Adrenal gland (tissue), 5 donors: ENCODE measurements at regions not wholly inside any gene's neighbourhood (a gene's known extent, or its start where the extent isn't known, plus 50 kb on each side); places are given as distances from the start of the nearest gene placed in this dataset.

ENCODE experiments used
- POLR2A ChIP-seq, 2 donors: fragments of 450-650 bp; IDR thresholded peaks; one replicate each; pipeline ENCODE4 v1.6.1; 2017; ENCODE audit warnings: antibody characterized with exemption in 2 of 2, mild to moderate bottlenecking in 2 of 2, moderate library complexity in 1 of 2
- TF ChIP-seq, protein P1 (sequence below), 6 experiments: fragments of 450-650 bp in 4 of 6; fragments of 200-600 bp in 2 of 6; sonication (generic) in 1 of 6; IDR thresholded peaks; 1 replicate in 5 of 6; 2 replicates in 1 of 6; pipeline versions ENCODE4 v1.5.1 to v1.8.0; 2016 to 2021; ENCODE audit warnings: antibody characterized with exemption in 6 of 6, mild to moderate bottlenecking in 2 of 6, moderate library complexity in 1 of 6
- donor health status: DM: no; HTN: no; CAD: no.

DNA sequence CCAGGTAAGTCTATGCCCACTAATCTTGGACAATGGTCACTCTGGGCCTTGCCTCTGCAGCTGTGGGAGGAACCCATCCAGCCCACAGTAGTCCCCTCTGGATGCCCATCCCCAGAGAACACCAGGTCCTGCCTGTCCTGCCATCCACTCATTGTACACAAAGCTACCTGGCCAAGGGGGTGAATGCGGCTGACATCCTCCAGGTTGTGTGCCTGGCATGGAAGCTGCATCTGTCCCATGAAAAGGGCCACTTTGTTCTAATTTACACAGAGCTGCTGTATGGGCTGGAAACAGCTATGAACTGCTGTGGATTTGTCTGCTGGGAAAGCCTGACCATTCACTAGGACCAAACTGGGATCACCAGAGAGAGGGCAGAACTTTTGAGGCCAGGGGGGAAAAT lies 324.8 kb downstream of the LRFN2 start:
- no peak for TF ChIP-seq POLR2A (IDR thresholded peaks at IDR 0.05)
- TF ChIP-seq, protein P1, sequence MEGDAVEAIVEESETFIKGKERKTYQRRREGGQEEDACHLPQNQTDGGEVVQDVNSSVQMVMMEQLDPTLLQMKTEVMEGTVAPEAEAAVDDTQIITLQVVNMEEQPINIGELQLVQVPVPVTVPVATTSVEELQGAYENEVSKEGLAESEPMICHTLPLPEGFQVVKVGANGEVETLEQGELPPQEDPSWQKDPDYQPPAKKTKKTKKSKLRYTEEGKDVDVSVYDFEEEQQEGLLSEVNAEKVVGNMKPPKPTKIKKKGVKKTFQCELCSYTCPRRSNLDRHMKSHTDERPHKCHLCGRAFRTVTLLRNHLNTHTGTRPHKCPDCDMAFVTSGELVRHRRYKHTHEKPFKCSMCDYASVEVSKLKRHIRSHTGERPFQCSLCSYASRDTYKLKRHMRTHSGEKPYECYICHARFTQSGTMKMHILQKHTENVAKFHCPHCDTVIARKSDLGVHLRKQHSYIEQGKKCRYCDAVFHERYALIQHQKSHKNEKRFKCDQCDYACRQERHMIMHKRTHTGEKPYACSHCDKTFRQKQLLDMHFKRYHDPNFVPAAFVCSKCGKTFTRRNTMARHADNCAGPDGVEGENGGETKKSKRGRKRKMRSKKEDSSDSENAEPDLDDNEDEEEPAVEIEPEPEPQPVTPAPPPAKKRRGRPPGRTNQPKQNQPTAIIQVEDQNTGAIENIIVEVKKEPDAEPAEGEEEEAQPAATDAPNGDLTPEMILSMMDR (IDR thresholded peaks at IDR 0.05) = no peak
